Glomerular visceral epithelial cell (primary cell): ENCODE measurements at regions not wholly inside any gene's neighbourhood (a gene's known extent, or its start where the extent isn't known, plus 50 kb on each side); places are given as distances from the start of the nearest gene placed in this dataset.
A peak's percentile ranks its signal among the peaks of the same experiment; 100 is the strongest.

Experiments used
- DNase-seq: peaks from one replicate; pipeline ENCODE4 v3.0.0-alpha.2; 2016; ENCODE audit errors: extremely low spot score

GRCh38 chr2:45145073-45145899 lies 136.0 kb upstream of the SIX2 start:
- no peak for DNase-seq

GRCh38 chr2:45141883-45142866 lies 132.9 kb upstream of the SIX2 start:
- DNase-seq = no peak

GRCh38 chr2:45140675-45141074 lies 131.4 kb upstream of the SIX2 start:
- DNase-seq = no peak

- DNase-seq = no peak
Observed at GRCh38 chr2:45138904-45139303, 129.7 kb upstream of the SIX2 start.

GRCh38 chr2:45137966-45138695 lies 128.9 kb upstream of the SIX2 start:
- no peak for DNase-seq

- DNase-seq = no peak
Observed at GRCh38 chr2:45134726-45135125, 125.5 kb upstream of the SIX2 start.

- DNase-seq = no peak
Observed at GRCh38 chr2:45134014-45134413, 124.8 kb upstream of the SIX2 start.

- DNase-seq = no peak
Observed at GRCh38 chr2:45132551-45132950, 123.3 kb upstream of the SIX2 start.

GRCh38 chr2:45131587-45131986 lies 122.3 kb upstream of the SIX2 start:
- DNase-seq = peak; percentile 82

- DNase-seq = no peak
Observed at GRCh38 chr2:45130736-45131135, 121.5 kb upstream of the SIX2 start.

- DNase-seq = peak; percentile 91
Observed at GRCh38 chr2:45128580-45128997, 119.3 kb upstream of the SIX2 start.

GRCh38 chr2:45127891-45128290 lies 118.6 kb upstream of the SIX2 start:
- no peak for DNase-seq

GRCh38 chr2:45127321-45127720 lies 118.1 kb upstream of the SIX2 start:
- DNase-seq = no peak

- no peak for DNase-seq
Observed at GRCh38 chr2:45125232-45125631, 116.0 kb upstream of the SIX2 start.

GRCh38 chr2:45124456-45124855 lies 115.2 kb upstream of the SIX2 start:
- DNase-seq = no peak

- DNase-seq = no peak
Observed at GRCh38 chr2:45123521-45124191, 114.4 kb upstream of the SIX2 start.

GRCh38 chr2:45123065-45123464 lies 113.8 kb upstream of the SIX2 start:
- no peak for DNase-seq

- no peak for DNase-seq
Observed at GRCh38 chr2:45121236-45121927, 112.1 kb upstream of the SIX2 start.

- DNase-seq = no peak
Observed at GRCh38 chr2:45120546-45120945, 111.3 kb upstream of the SIX2 start.

GRCh38 chr2:45119855-45120254 lies 110.6 kb upstream of the SIX2 start:
- DNase-seq = peak; percentile 75

GRCh38 chr2:45119038-45119437 lies 109.8 kb upstream of the SIX2 start:
- peak; percentile 55 for DNase-seq
